ENCODE measurements at regions not wholly inside any gene's neighbourhood (a gene's known extent, or its start where the extent isn't known, plus 50 kb on each side); places are given as distances from the start of the nearest gene placed in this dataset.
"Not testable (repeated sequence)": the region's sequence is repeated elsewhere in the genome, so short reads cannot be mapped to it uniquely, and the experiment has no call there.

DNA sequence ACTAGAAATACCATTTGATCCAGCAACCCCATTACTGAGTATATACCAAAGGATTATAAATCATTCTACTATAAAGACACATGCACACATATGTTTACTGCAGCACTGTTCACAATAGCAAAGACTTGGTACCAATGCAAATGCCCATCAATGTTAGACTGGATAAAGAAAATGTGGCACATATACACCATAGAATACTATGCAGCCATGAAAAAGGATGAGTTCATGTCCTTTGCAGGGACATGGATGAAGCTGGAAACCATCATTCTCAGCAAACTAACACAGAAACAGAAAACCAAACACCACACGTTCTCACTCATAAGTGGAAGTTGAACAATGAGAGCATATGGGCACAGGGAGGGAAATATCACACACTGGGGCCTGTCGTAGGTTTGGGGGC is 106.0 kb downstream of the SPATA18 start:
- intact Hi-C loops (cut with micrococcal nuclease); H3K4me3 Mint-ChIP-seq; CTCF ChIA-PET; H3K27me3 Mint-ChIP-seq; H3K36me3 Mint-ChIP-seq (ENCODE audit: low read depth); H3K27ac Mint-ChIP-seq; POLR2A ChIA-PET; ATAC-seq (ENCODE audit: low read depth); H3K4me1 Mint-ChIP-seq; DNase-seq: not testable (repeated sequence)
- H3K9me3 Mint-ChIP-seq: peaks cover 12% of the 10 kb centered on the region

DNA sequence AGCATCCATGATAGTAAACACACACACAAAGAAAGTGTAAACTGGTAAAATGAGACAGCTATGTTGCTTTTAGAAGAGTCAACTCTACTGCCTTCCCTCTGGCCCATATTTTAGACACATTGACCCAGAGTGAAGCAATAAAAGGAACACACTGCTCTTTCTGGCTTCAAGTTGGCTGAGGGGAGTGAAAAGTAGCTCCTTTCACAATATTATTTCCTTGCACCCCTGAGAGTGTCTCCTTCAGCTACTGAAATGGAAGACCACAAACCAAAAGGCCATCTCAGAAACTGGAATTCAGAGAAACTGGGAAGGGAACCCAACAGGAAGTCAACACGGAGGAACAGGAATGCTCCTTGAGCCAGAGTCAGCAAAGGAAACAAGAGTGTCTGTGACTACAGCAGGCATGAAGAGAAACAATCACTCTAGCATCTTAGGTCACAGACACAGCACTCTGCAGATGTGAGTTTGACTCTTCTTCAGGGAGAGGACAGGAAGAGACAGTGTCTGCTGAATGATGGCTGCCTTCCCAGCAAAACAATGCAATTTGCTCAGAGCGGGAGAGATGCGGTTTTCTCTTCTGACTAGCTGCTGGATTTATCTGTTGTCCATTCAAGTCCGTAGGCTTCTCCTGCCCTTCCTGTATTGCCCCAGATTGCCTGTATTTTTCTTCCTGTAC is 106.7 kb downstream of the SPATA18 start:
- Mint-ChIP-seq H3K27ac (no peak overlapping the region), H3K4me3 (no peak overlapping the region), H3K4me1 (no peaks in the 10 kb centered on the region), H3K36me3 (ENCODE audit: low read depth) (no peaks in the 10 kb centered on the region), H3K9me3 (peaks cover 10% of the 10 kb centered on the region), H3K27me3 (no peaks in the 10 kb centered on the region)
- no peak for DNase-seq
- TF ChIP-seq, protein P1, sequence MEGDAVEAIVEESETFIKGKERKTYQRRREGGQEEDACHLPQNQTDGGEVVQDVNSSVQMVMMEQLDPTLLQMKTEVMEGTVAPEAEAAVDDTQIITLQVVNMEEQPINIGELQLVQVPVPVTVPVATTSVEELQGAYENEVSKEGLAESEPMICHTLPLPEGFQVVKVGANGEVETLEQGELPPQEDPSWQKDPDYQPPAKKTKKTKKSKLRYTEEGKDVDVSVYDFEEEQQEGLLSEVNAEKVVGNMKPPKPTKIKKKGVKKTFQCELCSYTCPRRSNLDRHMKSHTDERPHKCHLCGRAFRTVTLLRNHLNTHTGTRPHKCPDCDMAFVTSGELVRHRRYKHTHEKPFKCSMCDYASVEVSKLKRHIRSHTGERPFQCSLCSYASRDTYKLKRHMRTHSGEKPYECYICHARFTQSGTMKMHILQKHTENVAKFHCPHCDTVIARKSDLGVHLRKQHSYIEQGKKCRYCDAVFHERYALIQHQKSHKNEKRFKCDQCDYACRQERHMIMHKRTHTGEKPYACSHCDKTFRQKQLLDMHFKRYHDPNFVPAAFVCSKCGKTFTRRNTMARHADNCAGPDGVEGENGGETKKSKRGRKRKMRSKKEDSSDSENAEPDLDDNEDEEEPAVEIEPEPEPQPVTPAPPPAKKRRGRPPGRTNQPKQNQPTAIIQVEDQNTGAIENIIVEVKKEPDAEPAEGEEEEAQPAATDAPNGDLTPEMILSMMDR (IDR thresholded peaks at IDR 0.05): no peak
- intact Hi-C loops (cut with micrococcal nuclease): no loop called here
- POLR2A ChIA-PET: no interaction called here
- CTCF ChIA-PET: no interaction called here
- ATAC-seq (ENCODE audit: low read depth): no peak

DNA sequence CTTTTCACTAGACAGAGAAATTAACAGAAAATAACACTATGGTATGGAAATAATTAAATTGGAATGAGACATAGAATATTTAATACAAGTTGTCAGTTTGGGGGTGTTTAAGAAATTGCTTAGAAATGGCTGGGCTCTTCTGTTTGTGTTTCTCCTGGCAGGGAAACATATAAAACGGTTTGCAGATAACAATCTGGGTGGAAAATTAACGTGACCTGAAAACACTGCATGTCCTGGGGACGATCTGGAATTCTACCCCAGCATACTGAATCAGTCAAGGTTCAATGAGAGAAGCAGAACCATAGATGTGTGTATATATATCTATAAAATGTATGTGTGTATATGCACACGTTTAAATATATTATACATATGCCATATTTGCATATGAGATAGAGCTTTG is 109.8 kb downstream of the SPATA18 start:
- POLR2A ChIA-PET: no interaction called here
- Mint-ChIP-seq H3K4me1 (no peaks in the 10 kb centered on the region), H3K27me3 (no peaks in the 10 kb centered on the region), H3K36me3 (ENCODE audit: low read depth) (no peaks in the 10 kb centered on the region), H3K9me3 (peaks cover 5% of the 10 kb centered on the region), H3K4me3 (no peak overlapping the region), H3K27ac (no peak overlapping the region)
- intact Hi-C loops (cut with micrococcal nuclease): no loop called here
- ATAC-seq (ENCODE audit: low read depth) (no peak), DNase-seq (no peak)
- TF ChIP-seq, protein P1 (IDR thresholded peaks at IDR 0.05): no peak
- CTCF ChIA-PET: no interaction called here

DNA sequence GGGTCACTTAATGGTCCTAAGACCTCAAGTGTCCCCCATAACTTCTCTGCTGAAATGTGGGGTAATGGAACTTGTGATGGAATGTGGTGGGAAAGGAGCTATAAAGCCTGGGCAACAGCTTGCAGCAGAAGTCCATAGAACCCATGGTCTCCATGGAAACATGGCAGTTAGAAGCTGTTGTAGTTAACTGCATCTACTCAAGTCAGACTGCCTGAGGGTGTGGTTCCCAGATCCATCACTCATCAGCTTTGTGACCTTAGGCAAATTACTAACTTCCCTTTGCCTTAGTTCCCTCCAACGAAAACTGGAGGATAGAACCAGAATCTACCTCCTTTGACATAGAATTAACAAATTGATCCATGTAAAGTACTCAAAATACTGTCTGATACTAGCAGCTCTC is 113.0 kb downstream of the SPATA18 start:
- Mint-ChIP-seq H3K27me3 (no peaks in the 10 kb centered on the region), H3K36me3 (ENCODE audit: low read depth) (no peaks in the 10 kb centered on the region), H3K27ac (no peak overlapping the region), H3K4me3 (no peak overlapping the region), H3K9me3 (peaks cover 3% of the 10 kb centered on the region), H3K4me1 (no peaks in the 10 kb centered on the region)
- DNase-seq (no peak), ATAC-seq (ENCODE audit: low read depth) (no peak)
- intact Hi-C loops (cut with micrococcal nuclease): no loop called here
- TF ChIP-seq, protein P1 (IDR thresholded peaks at IDR 0.05): no peak
- CTCF ChIA-PET: no interaction called here
- POLR2A ChIA-PET: no interaction called here

DNA sequence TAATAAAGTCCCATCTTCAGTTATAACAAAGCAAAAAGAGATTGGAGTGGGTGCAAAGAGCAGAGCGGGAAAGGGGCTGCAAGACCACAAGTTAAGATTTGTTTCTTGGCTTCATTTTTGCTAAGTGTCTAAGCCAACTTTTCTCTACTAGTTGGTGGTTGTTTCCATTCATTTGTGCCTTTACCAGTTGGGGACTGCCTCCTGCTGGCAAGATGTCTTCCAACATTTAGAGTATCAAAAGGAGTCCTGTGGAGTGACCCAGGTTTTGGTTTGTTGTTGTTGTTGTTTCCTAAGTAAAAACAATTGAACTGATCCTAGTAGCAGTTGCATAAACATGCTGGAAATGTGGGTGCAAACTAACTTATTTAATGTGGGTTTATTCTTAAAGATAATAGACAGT is 121.1 kb downstream of the SPATA18 start:
- CTCF ChIA-PET: interaction anchor here (0.6 kb wide), 1 partner anchor 276 kb away, joined by 3 read pairs; no protein-coding TSS in a partner anchor
- POLR2A ChIA-PET: no interaction called here
- H3K4me1 Mint-ChIP-seq: no peaks in the 10 kb centered on the region
- H3K9me3 Mint-ChIP-seq: no peaks in the 10 kb centered on the region
- H3K4me3 Mint-ChIP-seq: no peak overlapping the region
- H3K27me3 Mint-ChIP-seq: no peaks in the 10 kb centered on the region
- intact Hi-C loops (cut with micrococcal nuclease): loop anchor here (1.0 to 5.0 kb wide), 2 partner anchors 275 to 287 kb away; no protein-coding TSS in a partner anchor
- no peaks in the 10 kb centered on the region for H3K36me3 Mint-ChIP-seq (ENCODE audit: low read depth)
- no peak for DNase-seq
- TF ChIP-seq, protein P1 (IDR thresholded peaks at IDR 0.05): no peak
- no peak for ATAC-seq (ENCODE audit: low read depth)
- no peak overlapping the region for H3K27ac Mint-ChIP-seq
